A549 (cell line): ENCODE measurements at regions not wholly inside any gene's neighbourhood (a gene's known extent, or its start where the extent isn't known, plus 50 kb on each side); places are given as distances from the start of the nearest gene placed in this dataset.
A peak's percentile ranks its signal among the peaks of the same experiment; 100 is the strongest.

Experiments used
- ATAC-seq, 2 experiments: fragments of 200-7000 bp in 1 of 2; fragments of >200 bp in 1 of 2; cut with Nextera tagmentation in 1 of 2; cut with Tn5 transposase in 1 of 2; 3 replicates each; pipeline versions ENCODE4 v1.8.0 to v1.9.1; 2018 to 2020; ENCODE audit warnings: mild to moderate bottlenecking in 1 of 2, moderate library complexity in 1 of 2
- CTCF ChIA-PET: fragments of 300-600 bp; sonication (Branson Sonifier 250); formaldehyde crosslinking; extraction: SDS; loops from one replicate; lab custom pipeline; 2021; ENCODE audit warnings: antibody characterized with exemption, inconsistent platforms; lab: Yijun Ruan, JAX
- POLR2A ChIA-PET: fragments of 350-600 bp; formaldehyde crosslinking; extraction: SDS; loops from one replicate; lab custom pipeline; 2021; ENCODE audit warnings: antibody characterized with exemption, inconsistent platforms; lab: Yijun Ruan, JAX
- DNase-seq, 2 experiments: peaks; one replicate each; pipeline versions ENCODE4 v3.0.0 to v3.0.0-alpha.2; 2011 to 2016; ENCODE audit warnings: low read depth in 1 of 2, low spot score in 1 of 2
- FAIRE-seq: peaks from 2 replicates; lab custom pipeline; 2011; peaks lifted over from hg19 to GRCh38; lab: Jason Lieb, UNC
- H3K27ac ChIP-seq, 2 experiments: fragments of >200 bp; sonication (Bioruptor Twin); formaldehyde crosslinking; 3 replicates each; pipeline ENCODE4 v1.5.1; 2016 to 2017
- H3K4me1 ChIP-seq: fragments of >200 bp; sonication (Bioruptor Twin); formaldehyde crosslinking; 3 replicates; pipeline ENCODE4 v1.6.1; 2016
- H3K4me2 ChIP-seq: fragments of >200 bp; sonication (Bioruptor Twin); formaldehyde crosslinking; 3 replicates; pipeline ENCODE4 v1.6.1; 2016
- H3K4me3 ChIP-seq: fragments of >200 bp; sonication (Bioruptor Twin); formaldehyde crosslinking; 3 replicates; pipeline ENCODE4 v1.5.1; 2016
- H3K9me3 ChIP-seq: fragments of >200 bp; sonication (Bioruptor Twin); formaldehyde crosslinking; 3 replicates; pipeline ENCODE4 v1.6.1; 2016
- BHLHE40 ChIP-seq: IDR thresholded peaks from 2 replicates; pipeline ENCODE4 v1.6.1; 2012; ENCODE audit warnings: low read depth, low read length, inconsistent platforms
- HDAC2 ChIP-seq: fragments of 200-600 bp; sonication (generic); IDR thresholded peaks from 2 replicates; pipeline ENCODE4 v1.6.1; 2016
- HEYL ChIP-seq: fragments of 250-450 bp; sonication (Bioruptor Pico); IDR thresholded peaks from 2 replicates; pipeline ENCODE4 v1.8.0; 2021; ENCODE audit warnings: mild to moderate bottlenecking, moderate library complexity
- JUNB ChIP-seq: fragments of >200 bp; sonication (Bioruptor Twin); formaldehyde crosslinking; IDR thresholded peaks from 2 replicates; pipeline ENCODE4 v1.6.1; 2016
- KDM1A ChIP-seq: fragments of 200-600 bp; sonication (generic); IDR thresholded peaks from 2 replicates; pipeline ENCODE4 v1.6.1; 2016; ENCODE audit warnings: low read depth, mild to moderate bottlenecking
- KDM5A ChIP-seq: fragments of 200-600 bp; sonication (generic); IDR thresholded peaks from 2 replicates; pipeline ENCODE4 v1.6.1; 2016; ENCODE audit warnings: antibody characterized with exemption, mild to moderate bottlenecking
- MYC ChIP-seq: IDR thresholded peaks from 2 replicates; pipeline ENCODE4 v1.6.1; 2012; ENCODE audit warnings: mild to moderate bottlenecking, inconsistent platforms, low read length, improper control_type of control experiment, borderline replicate concordance
- NR3C1 ChIP-seq: fragments of >200 bp; sonication (Bioruptor Twin); formaldehyde crosslinking; IDR thresholded peaks from 3 replicates; pipeline ENCODE4 v1.6.1; 2017
- POLR2A ChIP-seq: IDR thresholded peaks from 2 replicates; pipeline ENCODE4 v1.6.1; 2012; ENCODE audit warnings: mild to moderate bottlenecking, low read length
- RAD21 ChIP-seq, 2 experiments: fragments of >200 bp in 1 of 2; sonication (Bioruptor Twin) in 1 of 2; formaldehyde crosslinking in 1 of 2; IDR thresholded peaks in 1 of 2; conservative IDR thresholded peaks in 1 of 2; 2 replicates in 1 of 2; 3 replicates in 1 of 2; pipeline ENCODE4 v1.6.1; 2012 to 2018; ENCODE audit warnings: inconsistent platforms in 1 of 2
- SMC3 ChIP-seq: fragments of >200 bp; sonication (Bioruptor Twin); formaldehyde crosslinking; IDR thresholded peaks from 3 replicates; pipeline ENCODE4 v1.6.1; 2018; ENCODE audit warnings: inconsistent platforms
- SREBF2 ChIP-seq: fragments of 450-650 bp; IDR thresholded peaks from 2 replicates; pipeline ENCODE4 v1.6.1; 2014; ENCODE audit warnings: mild to moderate bottlenecking, moderate library complexity
- ZC3H11A ChIP-seq: fragments of 450-650 bp; IDR thresholded peaks from 2 replicates; pipeline ENCODE4 v1.6.1; 2014; ENCODE audit warnings: antibody characterized with exemption, mild to moderate bottlenecking
- ZSCAN20 ChIP-seq: fragments of 250-450 bp; sonication (Bioruptor Pico); IDR thresholded peaks from 2 replicates; pipeline ENCODE4 v1.8.0; 2022; ENCODE audit warnings: mild to moderate bottlenecking, moderate library complexity
- WGBS: methylation state at CpG from one replicate; pipeline ENCODE4 v1.1.6; 2017; ENCODE audit errors: missing lambda C conversion rate; 5-methylcytosine and 5-hydroxymethylcytosine counted together
- TF ChIP-seq, protein P1 (sequence below): fragments of 150-350 bp; IDR thresholded peaks from 2 replicates; pipeline ENCODE4 v1.6.1; 2014; ENCODE audit warnings: low read depth, mild to moderate bottlenecking, low read length
- TF ChIP-seq, protein P2 (sequence below): fragments of >200 bp; sonication (Bioruptor Twin); formaldehyde crosslinking; IDR thresholded peaks from 3 replicates; pipeline ENCODE4 v1.6.1; 2016
- TF ChIP-seq, protein P3 (sequence below): IDR thresholded peaks from 2 replicates; pipeline ENCODE4 v1.6.1; 2012
- TF ChIP-seq, protein P4 (sequence below): fragments of >200 bp; sonication (Bioruptor Twin); formaldehyde crosslinking; IDR thresholded peaks from 3 replicates; pipeline ENCODE4 v1.5.1; 2016

DNA sequence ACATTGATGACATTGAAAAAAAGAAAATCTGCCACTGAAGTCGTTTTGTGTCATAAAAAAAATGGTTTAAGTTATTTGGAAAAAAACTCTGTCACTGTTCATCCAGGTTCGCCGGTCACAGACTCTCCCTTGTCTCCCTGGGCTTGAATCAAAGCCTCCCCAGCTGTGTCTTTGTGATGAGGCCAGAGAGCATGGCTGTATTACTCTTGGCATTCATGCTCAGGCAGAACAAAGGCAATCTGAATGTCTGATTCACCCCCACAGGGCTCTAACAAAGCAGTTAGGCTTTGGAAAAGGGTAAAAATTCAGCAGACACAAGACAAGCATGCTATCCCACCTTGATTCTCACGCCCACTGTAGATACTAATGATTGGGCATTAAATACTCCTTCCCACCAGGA lies 304.3 kb upstream of the PLD5 start:
- POLR2A ChIA-PET, result no interaction called here
- no peak for ATAC-seq
- CTCF ChIA-PET, result interaction anchor here (1.1 kb wide), 1 partner anchor 32 kb away, joined by 3 read pairs; no protein-coding TSS in a partner anchor
- Histone ChIP-seq H3K4me1 (peaks cover 44% of the 10 kb centered on the region), H3K4me3 (no peak overlapping the region), H3K4me2 (no peak overlapping the region), H3K27ac (no peak overlapping the region), H3K9me3 (no peaks in the 10 kb centered on the region)
- no peak for FAIRE-seq
- 62% methylated on average over 4 of the region's 4 CpGs for WGBS
- no peak for TF ChIP-seq MYC
- no peak for TF ChIP-seq KDM5A
- no peak for TF ChIP-seq NR3C1
- TF ChIP-seq ZC3H11A, result no peak
- TF ChIP-seq ZSCAN20 (CRISPR knock-in tag), result no peak
- TF ChIP-seq RAD21 (conservative IDR thresholded peaks at IDR 0.05 in 1 of 2, IDR thresholded peaks at IDR 0.05 in 1 of 2), result no peak
- no peak for TF ChIP-seq POLR2A
- TF ChIP-seq, protein P1, sequence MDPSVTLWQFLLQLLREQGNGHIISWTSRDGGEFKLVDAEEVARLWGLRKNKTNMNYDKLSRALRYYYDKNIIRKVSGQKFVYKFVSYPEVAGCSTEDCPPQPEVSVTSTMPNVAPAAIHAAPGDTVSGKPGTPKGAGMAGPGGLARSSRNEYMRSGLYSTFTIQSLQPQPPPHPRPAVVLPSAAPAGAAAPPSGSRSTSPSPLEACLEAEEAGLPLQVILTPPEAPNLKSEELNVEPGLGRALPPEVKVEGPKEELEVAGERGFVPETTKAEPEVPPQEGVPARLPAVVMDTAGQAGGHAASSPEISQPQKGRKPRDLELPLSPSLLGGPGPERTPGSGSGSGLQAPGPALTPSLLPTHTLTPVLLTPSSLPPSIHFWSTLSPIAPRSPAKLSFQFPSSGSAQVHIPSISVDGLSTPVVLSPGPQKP, result no peak
- TF ChIP-seq, protein P2, sequence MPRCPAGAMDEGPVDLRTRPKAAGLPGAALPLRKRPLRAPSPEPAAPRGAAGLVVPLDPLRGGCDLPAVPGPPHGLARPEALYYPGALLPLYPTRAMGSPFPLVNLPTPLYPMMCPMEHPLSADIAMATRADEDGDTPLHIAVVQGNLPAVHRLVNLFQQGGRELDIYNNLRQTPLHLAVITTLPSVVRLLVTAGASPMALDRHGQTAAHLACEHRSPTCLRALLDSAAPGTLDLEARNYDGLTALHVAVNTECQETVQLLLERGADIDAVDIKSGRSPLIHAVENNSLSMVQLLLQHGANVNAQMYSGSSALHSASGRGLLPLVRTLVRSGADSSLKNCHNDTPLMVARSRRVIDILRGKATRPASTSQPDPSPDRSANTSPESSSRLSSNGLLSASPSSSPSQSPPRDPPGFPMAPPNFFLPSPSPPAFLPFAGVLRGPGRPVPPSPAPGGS, result no peak
- no peak for TF ChIP-seq HEYL (CRISPR knock-in tag)
- no peak for DNase-seq

DNA sequence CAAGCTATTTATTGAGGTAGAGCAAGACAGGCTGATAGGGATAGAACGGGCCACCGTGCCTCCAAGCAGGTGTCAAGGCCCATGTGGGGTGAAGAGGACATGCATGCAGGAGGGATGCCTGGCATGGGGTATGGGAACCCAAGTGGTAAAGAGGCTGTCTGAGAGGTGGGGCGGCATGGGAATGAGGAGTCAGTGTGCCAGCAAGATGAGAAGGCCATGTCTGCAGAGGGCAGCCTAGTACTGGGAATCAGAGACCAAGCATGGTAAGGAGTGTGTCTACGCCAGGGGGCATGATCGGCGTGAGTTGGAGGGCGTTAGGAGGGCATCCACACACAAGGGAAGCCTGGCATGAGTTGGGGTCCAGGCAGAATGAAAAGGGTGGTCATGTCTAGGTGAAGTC lies 303.7 kb upstream of the PLD5 start:
- peak in 1 of 2 experiments; percentile 42; a peak in 3 of 6 replicates for ATAC-seq

DNA sequence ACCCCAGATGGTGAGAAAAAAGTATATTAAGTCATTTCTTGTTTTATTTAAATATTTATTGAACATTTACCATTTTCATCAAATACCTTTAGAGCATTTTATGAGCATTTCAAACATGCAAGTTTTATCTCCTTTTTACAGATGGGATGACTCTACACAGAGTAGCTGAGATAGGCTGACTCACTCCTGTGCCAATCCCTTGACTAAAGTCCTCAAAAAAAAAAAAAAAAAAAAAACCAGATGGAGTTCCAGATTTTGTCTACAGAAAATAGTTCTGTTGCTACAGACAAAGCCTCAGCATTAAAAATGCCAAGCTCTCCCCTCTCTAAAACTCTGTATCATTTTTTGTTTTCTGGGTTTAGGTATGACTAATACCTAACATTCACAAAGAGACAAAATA lies 303.0 kb upstream of the PLD5 start:
- Histone ChIP-seq H3K27ac (peak overlapping the region in 1 of 2 experiments; percentile 64; a peak in 4 of 6 replicates), H3K4me3 (no peak overlapping the region), H3K9me3 (no peaks in the 10 kb centered on the region), H3K4me1 (peaks cover 45% of the 10 kb centered on the region), H3K4me2 (peak overlapping the region; percentile 70)
- FAIRE-seq, result no peak
- peak; percentile 65 to 74; a peak in 4 of 6 replicates for ATAC-seq
- ChIA-PET CTCF (interaction anchor here (0.6 to 1.1 kb wide), 2 partner anchors 13 to 1325 kb away, joined by 4 read pairs; no protein-coding TSS in a partner anchor), POLR2A (no interaction called here)
- peak in 1 of 2 experiments; percentile 25 for DNase-seq
- TF ChIP-seq, protein P3, sequence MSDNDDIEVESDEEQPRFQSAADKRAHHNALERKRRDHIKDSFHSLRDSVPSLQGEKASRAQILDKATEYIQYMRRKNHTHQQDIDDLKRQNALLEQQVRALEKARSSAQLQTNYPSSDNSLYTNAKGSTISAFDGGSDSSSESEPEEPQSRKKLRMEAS, result no peak
- TF ChIP-seq JUNB (0 out of 2 replicates have a peak, but pooled peaks have one; percentile 16), KDM1A (no peak), BHLHE40 (no peak), HDAC2 (no peak)

More for the DNA sequence above, 303.7 kb upstream of the PLD5 start:
- CTCF ChIA-PET, result interaction anchor here (0.6 to 1.1 kb wide), 2 partner anchors 13 to 1326 kb away, joined by 4 read pairs; no protein-coding TSS in a partner anchor
- H3K4me3 ChIP-seq, result no peak overlapping the region
- DNase-seq, result no peak
- peaks cover 45% of the 10 kb centered on the region for H3K4me1 ChIP-seq
- peak overlapping the region; percentile 70; the same call in 2 of the 3 replicates for H3K4me2 ChIP-seq
- H3K27ac ChIP-seq, result peak overlapping the region; percentile 40 to 47; a peak in 5 of 6 replicates
- WGBS, result 86% methylated on average over 7 of the region's 7 CpGs
- H3K9me3 ChIP-seq, result no peaks in the 10 kb centered on the region
- no peak for TF ChIP-seq SREBF2
- TF ChIP-seq SMC3, result 0 out of 3 replicates have a peak, but pooled peaks have one; percentile 6
- TF ChIP-seq, protein P1, result no peak
- TF ChIP-seq RAD21 (conservative IDR thresholded peaks at IDR 0.05 in 1 of 2, IDR thresholded peaks at IDR 0.05 in 1 of 2), result peak; percentile 35 to 57; a peak in 2 of 5 replicates
- no peak for TF ChIP-seq BHLHE40
- TF ChIP-seq, protein P4, sequence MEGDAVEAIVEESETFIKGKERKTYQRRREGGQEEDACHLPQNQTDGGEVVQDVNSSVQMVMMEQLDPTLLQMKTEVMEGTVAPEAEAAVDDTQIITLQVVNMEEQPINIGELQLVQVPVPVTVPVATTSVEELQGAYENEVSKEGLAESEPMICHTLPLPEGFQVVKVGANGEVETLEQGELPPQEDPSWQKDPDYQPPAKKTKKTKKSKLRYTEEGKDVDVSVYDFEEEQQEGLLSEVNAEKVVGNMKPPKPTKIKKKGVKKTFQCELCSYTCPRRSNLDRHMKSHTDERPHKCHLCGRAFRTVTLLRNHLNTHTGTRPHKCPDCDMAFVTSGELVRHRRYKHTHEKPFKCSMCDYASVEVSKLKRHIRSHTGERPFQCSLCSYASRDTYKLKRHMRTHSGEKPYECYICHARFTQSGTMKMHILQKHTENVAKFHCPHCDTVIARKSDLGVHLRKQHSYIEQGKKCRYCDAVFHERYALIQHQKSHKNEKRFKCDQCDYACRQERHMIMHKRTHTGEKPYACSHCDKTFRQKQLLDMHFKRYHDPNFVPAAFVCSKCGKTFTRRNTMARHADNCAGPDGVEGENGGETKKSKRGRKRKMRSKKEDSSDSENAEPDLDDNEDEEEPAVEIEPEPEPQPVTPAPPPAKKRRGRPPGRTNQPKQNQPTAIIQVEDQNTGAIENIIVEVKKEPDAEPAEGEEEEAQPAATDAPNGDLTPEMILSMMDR, result 0 out of 3 replicates have a peak, but pooled peaks have one; percentile 13
- FAIRE-seq, result no peak
- POLR2A ChIA-PET, result no interaction called here
